ENCODE measurements at regions not wholly inside any gene's neighbourhood (a gene's known extent, or its start where the extent isn't known, plus 50 kb on each side); places are given as distances from the start of the nearest gene placed in this dataset.

DNA sequence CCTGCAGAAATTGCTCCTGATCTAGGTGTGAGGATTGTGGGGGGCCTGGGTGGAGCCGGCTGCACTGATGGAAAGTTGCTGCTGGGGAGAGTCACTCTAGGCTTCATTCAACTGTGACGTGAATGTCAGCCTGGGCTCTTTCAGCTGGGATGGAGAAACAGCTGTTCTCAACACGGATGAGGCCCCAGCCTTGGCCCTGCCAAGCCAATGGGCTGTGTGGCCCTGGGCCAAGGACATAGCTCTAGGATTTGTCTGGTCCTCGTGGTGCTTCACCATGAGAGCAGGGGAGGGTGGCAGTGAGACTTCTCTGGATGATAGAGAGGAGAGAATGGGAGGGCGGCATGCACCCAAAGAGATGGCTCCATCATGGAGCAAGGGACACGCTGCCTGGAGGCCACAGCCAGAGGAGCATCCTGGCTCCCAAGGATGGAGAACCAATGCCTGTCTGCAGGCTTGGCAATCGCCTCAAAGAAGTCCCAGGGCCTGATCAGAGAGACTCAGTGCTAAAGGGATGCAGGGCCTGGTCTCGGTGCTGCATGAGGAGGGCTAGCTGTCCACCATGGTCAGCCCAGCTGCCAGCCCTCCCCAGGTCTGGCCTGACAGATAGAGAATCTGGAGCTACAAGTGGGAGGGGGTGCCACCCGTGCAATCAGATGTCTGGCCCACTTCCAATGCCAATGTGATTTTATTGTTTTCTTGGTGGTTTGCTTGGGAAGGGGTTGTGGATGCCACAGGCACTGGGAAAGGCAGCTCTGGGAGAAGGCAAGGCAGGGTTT, 141.0 kb downstream of the GADD45G start:
- 60 to 100% methylated on average over 1 to 2 of the region's 9 CpGs for WGBS, 2 donors (ENCODE audit: low coverage in 1 of 2)
- no peaks in the 10 kb centered on the region for H3K36me3 ChIP-seq
- ATAC-seq, result no peak

DNA sequence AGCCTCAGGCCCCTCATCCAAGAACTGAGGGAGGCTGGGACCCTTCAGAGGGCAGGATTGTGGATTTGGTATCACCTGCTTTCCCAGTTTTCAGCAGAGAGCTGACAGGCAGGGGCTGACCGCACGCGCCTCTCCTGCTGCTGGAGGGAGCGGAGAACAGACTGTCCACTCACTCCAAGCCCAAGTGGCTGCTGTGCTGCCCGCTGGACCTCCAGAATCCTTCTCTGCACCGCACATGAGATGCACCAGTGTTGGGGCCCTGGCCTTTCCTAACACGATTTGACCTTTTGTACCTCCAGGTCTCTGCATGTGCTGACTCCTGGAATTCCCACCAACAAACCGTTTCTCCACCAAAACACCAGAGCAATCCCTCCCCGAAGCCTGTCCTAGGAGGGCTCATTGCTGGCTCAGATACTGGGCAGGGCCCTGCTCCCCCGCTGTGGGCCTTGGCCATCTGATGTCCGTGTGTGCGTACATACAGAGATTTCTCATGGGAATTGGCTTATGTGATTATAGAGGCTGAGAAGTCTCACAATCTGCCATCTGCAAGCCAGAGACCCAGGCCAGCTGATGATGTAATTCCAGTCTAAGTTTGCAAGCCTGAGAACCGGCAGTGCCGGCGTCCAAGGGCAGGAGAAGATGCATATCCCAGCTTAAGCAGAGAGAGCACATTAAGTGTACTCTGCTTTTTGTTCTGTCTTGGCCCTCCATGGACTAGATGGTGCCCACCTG, 141.7 kb downstream of the GADD45G start:
- H3K36me3 ChIP-seq, result no peaks in the 10 kb centered on the region
- peak; percentile 46 for ATAC-seq
- TF ChIP-seq, protein P1, sequence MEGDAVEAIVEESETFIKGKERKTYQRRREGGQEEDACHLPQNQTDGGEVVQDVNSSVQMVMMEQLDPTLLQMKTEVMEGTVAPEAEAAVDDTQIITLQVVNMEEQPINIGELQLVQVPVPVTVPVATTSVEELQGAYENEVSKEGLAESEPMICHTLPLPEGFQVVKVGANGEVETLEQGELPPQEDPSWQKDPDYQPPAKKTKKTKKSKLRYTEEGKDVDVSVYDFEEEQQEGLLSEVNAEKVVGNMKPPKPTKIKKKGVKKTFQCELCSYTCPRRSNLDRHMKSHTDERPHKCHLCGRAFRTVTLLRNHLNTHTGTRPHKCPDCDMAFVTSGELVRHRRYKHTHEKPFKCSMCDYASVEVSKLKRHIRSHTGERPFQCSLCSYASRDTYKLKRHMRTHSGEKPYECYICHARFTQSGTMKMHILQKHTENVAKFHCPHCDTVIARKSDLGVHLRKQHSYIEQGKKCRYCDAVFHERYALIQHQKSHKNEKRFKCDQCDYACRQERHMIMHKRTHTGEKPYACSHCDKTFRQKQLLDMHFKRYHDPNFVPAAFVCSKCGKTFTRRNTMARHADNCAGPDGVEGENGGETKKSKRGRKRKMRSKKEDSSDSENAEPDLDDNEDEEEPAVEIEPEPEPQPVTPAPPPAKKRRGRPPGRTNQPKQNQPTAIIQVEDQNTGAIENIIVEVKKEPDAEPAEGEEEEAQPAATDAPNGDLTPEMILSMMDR (IDR thresholded peaks at IDR 0.05), result no peak
- TF ChIP-seq EP300 (IDR thresholded peaks at IDR 0.05) (no peak), POLR2A (IDR thresholded peaks at IDR 0.05) (no peak), POLR2AphosphoS5 (IDR thresholded peaks at IDR 0.05) (no peak)
- H3K4me1 ChIP-seq, result no peaks in the 10 kb centered on the region
- no peaks in the 10 kb centered on the region for H3K27me3 ChIP-seq
- H3K4me3 ChIP-seq, result no peak overlapping the region
- peaks cover 0 to 7% (median 0%) of the 10 kb centered on the region in 3 donors for H3K9me3 ChIP-seq
- WGBS, 2 donors (ENCODE audit: low coverage in 1 of 2), result 36% methylated on average over 8 of the region's 15 CpGs; no CpG with 5 or more reads in 1 of the 2 donors
- no peak overlapping the region for H3K27ac ChIP-seq

More for the DNA sequence above, 141.0 kb downstream of the GADD45G start:
- H3K27me3 ChIP-seq, result no peaks in the 10 kb centered on the region
- H3K27ac ChIP-seq, result no peak overlapping the region
- H3K4me3 ChIP-seq, result no peak overlapping the region
- no peaks in the 10 kb centered on the region for H3K4me1 ChIP-seq
- peaks cover 0 to 7% (median 0%) of the 10 kb centered on the region in 3 donors for H3K9me3 ChIP-seq
- TF ChIP-seq EP300 (IDR thresholded peaks at IDR 0.05) (no peak), POLR2A (IDR thresholded peaks at IDR 0.05) (no peak), POLR2AphosphoS5 (IDR thresholded peaks at IDR 0.05) (no peak)
- TF ChIP-seq, protein P1 (IDR thresholded peaks at IDR 0.05), result no peak

DNA sequence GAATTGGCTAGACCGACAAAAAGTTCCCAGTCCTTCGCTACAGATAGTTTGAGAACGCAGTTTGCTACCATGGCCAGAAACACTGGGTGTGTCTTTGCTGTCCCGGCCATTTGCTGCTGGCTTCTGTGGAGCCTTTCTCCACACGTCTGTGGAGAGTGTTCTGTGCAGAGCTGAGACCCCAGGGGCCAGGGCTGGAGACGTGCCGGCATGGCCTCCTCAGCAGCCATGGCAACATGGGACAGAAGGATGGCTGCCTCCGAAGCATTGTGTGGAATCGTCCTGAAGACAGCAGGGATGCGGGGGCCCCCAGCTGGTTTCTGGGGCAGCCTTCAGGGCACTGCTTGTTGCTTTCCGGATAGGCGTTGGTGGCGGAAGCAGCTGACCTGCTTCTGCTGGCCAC, 142.8 kb downstream of the GADD45G start:
- TF ChIP-seq EP300 (IDR thresholded peaks at IDR 0.05) (no peak), POLR2A (IDR thresholded peaks at IDR 0.05) (no peak), POLR2AphosphoS5 (IDR thresholded peaks at IDR 0.05) (no peak)
- TF ChIP-seq, protein P1 (IDR thresholded peaks at IDR 0.05), result no peak
- no peak overlapping the region for H3K4me3 ChIP-seq
- no peaks in the 10 kb centered on the region for H3K4me1 ChIP-seq
- H3K27me3 ChIP-seq, result no peaks in the 10 kb centered on the region
- no peak overlapping the region for H3K27ac ChIP-seq
- ATAC-seq, result no peak
- no peaks in the 10 kb centered on the region for H3K36me3 ChIP-seq
- WGBS, 2 donors (ENCODE audit: low coverage in 1 of 2), result 90% methylated on average over 5 of the region's 13 CpGs; no CpG with 5 or more reads in 1 of the 2 donors
- H3K9me3 ChIP-seq, result peaks cover 0 to 7% (median 0%) of the 10 kb centered on the region in 3 donors

DNA sequence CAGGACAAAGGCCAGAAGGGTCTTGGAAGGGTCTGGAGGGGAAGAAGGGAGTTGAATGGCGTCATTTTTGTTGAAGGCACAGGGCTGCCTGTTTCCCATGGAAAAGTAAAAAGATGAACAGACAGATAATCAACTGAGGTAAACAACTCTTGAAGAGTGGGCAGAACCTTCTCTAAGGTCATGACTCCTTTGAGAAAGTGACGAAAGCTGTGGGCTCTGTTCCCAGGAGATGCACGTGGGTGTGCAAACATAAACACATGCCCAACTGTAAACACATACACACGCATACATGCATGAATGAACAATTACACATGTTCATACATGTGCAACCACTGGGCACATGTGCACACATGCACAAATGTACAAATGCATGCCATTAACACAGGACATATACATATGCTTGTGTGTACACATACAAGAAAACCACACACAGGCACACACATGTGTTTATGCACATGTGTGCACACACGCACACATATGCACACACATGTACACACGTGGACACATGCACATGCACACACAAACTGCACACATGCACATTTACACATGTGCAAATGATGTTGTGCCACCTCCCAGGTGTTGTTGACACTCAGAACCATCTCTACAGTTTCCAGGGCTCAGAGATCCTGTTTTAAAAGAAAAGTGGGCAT, 143.3 kb downstream of the GADD45G start:
- peaks cover 0 to 7% (median 0%) of the 10 kb centered on the region in 3 donors for H3K9me3 ChIP-seq
- no peaks in the 10 kb centered on the region for H3K27me3 ChIP-seq
- no peak for TF ChIP-seq POLR2AphosphoS5 (IDR thresholded peaks at IDR 0.05)
- no peak for TF ChIP-seq POLR2A (IDR thresholded peaks at IDR 0.05)
- TF ChIP-seq EP300 (IDR thresholded peaks at IDR 0.05), result no peak
- TF ChIP-seq, protein P1 (IDR thresholded peaks at IDR 0.05), result no peak
- 50 to 72% methylated on average over 4 to 5 of the region's 6 CpGs for WGBS, 2 donors (ENCODE audit: low coverage in 1 of 2)
- H3K4me1 ChIP-seq, result no peaks in the 10 kb centered on the region
- no peak overlapping the region for H3K27ac ChIP-seq
- no peak for ATAC-seq
- H3K36me3 ChIP-seq, result no peaks in the 10 kb centered on the region
- H3K4me3 ChIP-seq, result no peak overlapping the region

Measured in gastroesophageal sphincter (tissue), 4 donors.